SK-N-MC (cell line): ENCODE measurements at regions not wholly inside any gene's neighbourhood (a gene's known extent, or its start where the extent isn't known, plus 50 kb on each side); places are given as distances from the start of the nearest gene placed in this dataset.

Experiments used
- EZH2 ChIP-seq: fragments of 200-600 bp; sonication (generic); IDR thresholded peaks from one replicate; pipeline ENCODE4 v1.6.1; 2017; ENCODE audit warnings: antibody characterized with exemption
- POLR2AphosphoS5 ChIP-seq: IDR thresholded peaks from 2 replicates; pipeline ENCODE4 v1.6.1; 2012; ENCODE audit warnings: mild to moderate bottlenecking, low read depth, low read length, borderline replicate concordance

DNA sequence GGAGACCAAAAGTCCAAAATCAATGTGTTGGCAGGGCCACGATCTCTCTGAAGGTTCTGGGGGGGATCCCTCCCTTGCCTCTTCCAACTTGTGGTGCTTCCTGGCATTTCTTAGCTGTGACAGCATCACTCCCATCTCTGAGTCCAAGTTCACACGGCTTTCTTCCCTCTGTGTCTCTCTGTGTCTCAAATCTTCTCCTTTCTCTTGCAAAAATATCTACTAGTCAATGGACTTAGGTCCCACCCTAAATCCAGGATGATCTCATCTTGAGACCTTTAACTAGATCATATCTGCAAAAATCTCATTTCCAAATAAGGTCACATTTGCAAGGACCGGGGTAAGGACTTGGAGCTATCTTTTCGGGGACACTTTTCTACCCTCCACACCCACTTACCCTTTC lies 186.1 kb downstream of the HSD17B3 start:
- TF ChIP-seq POLR2AphosphoS5 (no peak), EZH2 (no peak)
